ENCODE measurements at regions not wholly inside any gene's neighbourhood (a gene's known extent, or its start where the extent isn't known, plus 50 kb on each side); places are given as distances from the start of the nearest gene placed in this dataset.

DNA sequence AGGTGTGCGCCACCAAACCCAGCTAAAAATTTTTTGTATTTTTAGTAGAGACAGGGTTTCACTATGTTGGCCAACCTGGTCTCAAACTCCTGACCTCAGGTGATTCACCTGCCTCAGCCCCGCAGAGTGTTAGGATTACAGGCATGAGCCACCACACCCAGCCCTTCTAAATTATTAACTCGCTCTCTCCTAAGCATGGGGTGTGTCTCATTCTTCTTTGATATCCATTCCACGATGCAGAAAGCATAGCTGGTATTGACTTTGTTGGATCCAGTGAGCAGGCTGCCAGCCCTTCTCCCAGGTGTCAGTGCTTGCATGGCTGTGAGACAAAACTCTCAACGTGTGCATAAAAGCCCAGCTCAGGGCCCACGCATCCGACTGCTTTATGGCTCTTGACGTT, 254.1 kb upstream of the PFKP start:
- Histone ChIP-seq H3K27ac (ENCODE audit: insufficient read depth, low read length, poor library complexity, severe bottlenecking) (no peak overlapping the region), H3K4me3 (ENCODE audit: low read depth, low read length) (no peak overlapping the region), H3K36me3 (ENCODE audit: control insufficient read depth, insufficient read depth, low read length) (no peaks in the 10 kb centered on the region), H3K9me3 (ENCODE audit: control insufficient read depth in 2 of 2, low read length in 2 of 2) (no peaks in the 10 kb centered on the region), H3K4me1 (ENCODE audit: control insufficient read depth, insufficient read depth, low read length, poor library complexity, severe bottlenecking) (no peaks in the 10 kb centered on the region), H3K27me3 (ENCODE audit: control insufficient read depth, insufficient read depth, low read length) (no peaks in the 10 kb centered on the region)
- no peak overlapping the region for H3K27ac Mint-ChIP-seq
- no peak overlapping the region for H3K4me3 Mint-ChIP-seq
- peaks cover 0 to 5% (median 2%) of the 10 kb centered on the region in 7 donors for H3K9me3 Mint-ChIP-seq
- no peak for DNase-seq
- H3K36me3 Mint-ChIP-seq: no peaks in the 10 kb centered on the region
- no peaks in the 10 kb centered on the region for H3K4me1 Mint-ChIP-seq
- ATAC-seq (ENCODE audit: low read depth in 2 of 2): no peak
- H3K27me3 Mint-ChIP-seq: no peaks in the 10 kb centered on the region

GRCh38 chr10:2812631-2813030, 254.7 kb upstream of the PFKP start:
- no peak for DNase-seq
- Mint-ChIP-seq H3K4me1 (no peaks in the 10 kb centered on the region), H3K36me3 (no peaks in the 10 kb centered on the region), H3K27ac (no peak overlapping the region), H3K27me3 (no peaks in the 10 kb centered on the region), H3K9me3 (peaks cover 0 to 6% (median 2%) of the 10 kb centered on the region in 7 donors), H3K4me3 (no peak overlapping the region)
- no peaks in the 10 kb centered on the region for H3K4me1 ChIP-seq (ENCODE audit: control insufficient read depth, insufficient read depth, low read length, poor library complexity, severe bottlenecking)
- H3K4me3 ChIP-seq (ENCODE audit: low read depth, low read length): no peak overlapping the region
- no peaks in the 10 kb centered on the region for H3K36me3 ChIP-seq (ENCODE audit: control insufficient read depth, insufficient read depth, low read length)
- H3K27me3 ChIP-seq (ENCODE audit: control insufficient read depth, insufficient read depth, low read length): no peaks in the 10 kb centered on the region
- ATAC-seq (ENCODE audit: low read depth in 2 of 2): no peak
- no peaks in the 10 kb centered on the region for H3K9me3 ChIP-seq (ENCODE audit: control insufficient read depth in 2 of 2, low read length in 2 of 2)
- no peak overlapping the region for H3K27ac ChIP-seq (ENCODE audit: insufficient read depth, low read length, poor library complexity, severe bottlenecking)

- peaks cover 0 to 3% of the 10 kb centered on the region in 2 experiments for H3K9me3 ChIP-seq (ENCODE audit: control insufficient read depth in 2 of 2, low read length in 2 of 2)
- H3K4me3 ChIP-seq (ENCODE audit: low read depth, low read length): no peak overlapping the region
- no peaks in the 10 kb centered on the region for H3K4me1 ChIP-seq (ENCODE audit: control insufficient read depth, insufficient read depth, low read length, poor library complexity, severe bottlenecking)
- H3K9me3 Mint-ChIP-seq: peaks cover 0 to 10% (median 3%) of the 10 kb centered on the region in 7 donors
- ATAC-seq (ENCODE audit: low read depth in 2 of 2) (no peak), DNase-seq (no peak)
- H3K27me3 ChIP-seq (ENCODE audit: control insufficient read depth, insufficient read depth, low read length): peaks cover 2% of the 10 kb centered on the region
- H3K4me3 Mint-ChIP-seq: no peak overlapping the region
- H3K27ac ChIP-seq (ENCODE audit: insufficient read depth, low read length, poor library complexity, severe bottlenecking): no peak overlapping the region
- H3K27ac Mint-ChIP-seq: no peak overlapping the region
- no peaks in the 10 kb centered on the region for H3K36me3 ChIP-seq (ENCODE audit: control insufficient read depth, insufficient read depth, low read length)
- no peaks in the 10 kb centered on the region for H3K36me3 Mint-ChIP-seq
- H3K4me1 Mint-ChIP-seq: no peaks in the 10 kb centered on the region
- H3K27me3 Mint-ChIP-seq: peaks cover 18% of the 10 kb centered on the region
Observed at GRCh38 chr10:2800178-2800577, 267.2 kb upstream of the PFKP start.

DNA sequence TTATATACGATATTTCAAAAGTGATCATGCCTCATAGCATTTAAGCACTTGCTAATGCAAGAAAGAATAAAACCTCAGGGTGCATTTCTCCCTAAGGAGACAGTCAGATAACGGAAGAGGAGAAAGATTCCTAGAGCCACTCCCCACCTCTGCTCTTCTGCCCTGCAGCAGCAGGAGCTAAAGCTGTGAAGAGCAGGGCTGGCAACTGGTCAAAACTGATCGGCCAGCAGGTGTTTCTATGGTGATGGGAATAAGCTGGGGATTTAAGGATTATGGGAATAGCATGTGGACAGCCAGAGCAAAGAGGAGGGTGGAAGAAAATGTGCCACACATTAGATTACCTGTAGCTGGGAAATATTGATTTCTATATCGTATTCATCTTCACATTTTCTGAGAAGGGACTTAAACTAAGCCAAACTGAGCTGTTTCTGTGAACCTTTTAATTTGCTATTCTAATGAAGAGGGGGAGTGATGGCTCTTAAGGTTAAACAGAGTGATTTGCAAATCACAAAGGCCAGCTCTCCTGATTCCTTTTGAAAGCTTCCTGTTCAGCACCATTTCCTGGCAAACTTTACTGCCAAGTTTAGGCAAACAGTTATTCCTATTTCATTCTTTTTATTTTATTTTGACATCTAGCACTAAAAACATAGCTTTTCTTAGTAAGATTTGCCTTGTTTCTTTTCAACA, 268.9 kb upstream of the PFKP start:
- peaks cover 0 to 11% (median 3%) of the 10 kb centered on the region in 7 donors for H3K9me3 Mint-ChIP-seq
- Histone ChIP-seq H3K27ac (ENCODE audit: insufficient read depth, low read length, poor library complexity, severe bottlenecking) (no peak overlapping the region), H3K9me3 (ENCODE audit: control insufficient read depth in 2 of 2, low read length in 2 of 2) (peaks cover 0 to 3% of the 10 kb centered on the region in 2 experiments), H3K4me3 (ENCODE audit: low read depth, low read length) (no peak overlapping the region), H3K36me3 (ENCODE audit: control insufficient read depth, insufficient read depth, low read length) (no peaks in the 10 kb centered on the region), H3K27me3 (ENCODE audit: control insufficient read depth, insufficient read depth, low read length) (peaks cover 2% of the 10 kb centered on the region), H3K4me1 (ENCODE audit: control insufficient read depth, insufficient read depth, low read length, poor library complexity, severe bottlenecking) (no peaks in the 10 kb centered on the region)
- H3K4me1 Mint-ChIP-seq: no peaks in the 10 kb centered on the region
- no peak overlapping the region for H3K4me3 Mint-ChIP-seq
- DNase-seq (no peak), ATAC-seq (ENCODE audit: low read depth in 2 of 2) (no peak)
- H3K27ac Mint-ChIP-seq: no peak overlapping the region
- no peaks in the 10 kb centered on the region for H3K36me3 Mint-ChIP-seq
- peaks cover 9% of the 10 kb centered on the region for H3K27me3 Mint-ChIP-seq

DNA sequence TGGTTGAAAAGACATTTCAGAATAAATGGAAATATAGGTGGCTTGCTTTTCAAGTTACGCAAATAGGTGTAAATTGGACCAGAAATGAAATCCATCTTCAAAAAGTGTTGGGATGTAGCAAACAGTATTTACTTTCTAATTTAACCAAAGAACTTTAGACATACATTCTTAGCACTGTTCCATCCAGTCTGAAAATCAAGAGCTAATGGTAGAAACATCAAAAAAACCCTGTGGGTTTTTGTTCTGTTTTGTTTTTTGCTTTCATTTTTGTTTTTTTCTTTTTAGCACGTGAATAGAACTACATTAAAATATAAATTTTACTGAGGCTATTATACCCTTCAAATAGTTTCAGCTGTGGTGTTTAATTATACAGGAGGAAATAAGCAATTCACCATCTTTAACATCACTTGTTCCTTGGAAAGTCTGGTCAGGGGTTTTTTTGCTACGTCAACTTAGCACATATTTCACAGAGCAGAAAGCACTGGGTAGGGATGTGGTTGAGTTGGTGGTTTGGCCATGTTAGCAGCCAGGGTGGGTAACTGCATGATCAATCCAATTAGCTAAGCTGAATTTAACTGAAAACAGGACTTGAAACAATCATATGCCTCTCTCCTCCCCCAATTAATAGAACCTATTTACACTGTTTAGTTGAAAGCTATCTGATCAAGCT, 275.4 kb upstream of the PFKP start:
- H3K27me3 Mint-ChIP-seq: no peaks in the 10 kb centered on the region
- Histone ChIP-seq H3K9me3 (ENCODE audit: control insufficient read depth in 2 of 2, low read length in 2 of 2) (peaks cover 0 to 3% of the 10 kb centered on the region in 2 experiments), H3K36me3 (ENCODE audit: control insufficient read depth, insufficient read depth, low read length) (no peaks in the 10 kb centered on the region), H3K4me3 (ENCODE audit: low read depth, low read length) (no peak overlapping the region), H3K27ac (ENCODE audit: insufficient read depth, low read length, poor library complexity, severe bottlenecking) (no peak overlapping the region), H3K27me3 (ENCODE audit: control insufficient read depth, insufficient read depth, low read length) (no peaks in the 10 kb centered on the region), H3K4me1 (ENCODE audit: control insufficient read depth, insufficient read depth, low read length, poor library complexity, severe bottlenecking) (no peaks in the 10 kb centered on the region)
- ATAC-seq (ENCODE audit: low read depth in 2 of 2): no peak
- peaks cover 0 to 15% (median 2%) of the 10 kb centered on the region in 4 donors for H3K4me1 Mint-ChIP-seq
- DNase-seq: peak in 2 of 3 donors; percentile 4 to 40
- H3K27ac Mint-ChIP-seq: peak overlapping the region in 1 of 3 donors; percentile 13
- H3K4me3 Mint-ChIP-seq: peak overlapping the region in 3 of 4 donors; percentile 13 to 54 (median 20)
- H3K36me3 Mint-ChIP-seq: no peaks in the 10 kb centered on the region
- peaks cover 0 to 11% (median 4%) of the 10 kb centered on the region in 7 donors for H3K9me3 Mint-ChIP-seq

- Mint-ChIP-seq H3K4me3 (peak overlapping the region in 1 of 4 donors; percentile 38), H3K36me3 (no peaks in the 10 kb centered on the region), H3K27ac (no peak overlapping the region), H3K27me3 (no peaks in the 10 kb centered on the region), H3K9me3 (peaks cover 0 to 12% (median 4%) of the 10 kb centered on the region in 7 donors), H3K4me1 (peaks cover 0 to 15% (median 2%) of the 10 kb centered on the region in 4 donors)
- ATAC-seq (ENCODE audit: low read depth in 2 of 2) (no peak), DNase-seq (no peak)
- Histone ChIP-seq H3K4me1 (ENCODE audit: control insufficient read depth, insufficient read depth, low read length, poor library complexity, severe bottlenecking) (no peaks in the 10 kb centered on the region), H3K27ac (ENCODE audit: insufficient read depth, low read length, poor library complexity, severe bottlenecking) (no peak overlapping the region), H3K9me3 (ENCODE audit: control insufficient read depth in 2 of 2, low read length in 2 of 2) (no peaks in the 10 kb centered on the region), H3K4me3 (ENCODE audit: low read depth, low read length) (no peak overlapping the region), H3K36me3 (ENCODE audit: control insufficient read depth, insufficient read depth, low read length) (no peaks in the 10 kb centered on the region), H3K27me3 (ENCODE audit: control insufficient read depth, insufficient read depth, low read length) (no peaks in the 10 kb centered on the region)
Observed at GRCh38 chr10:2790396-2791188, 276.8 kb upstream of the PFKP start.

DNA sequence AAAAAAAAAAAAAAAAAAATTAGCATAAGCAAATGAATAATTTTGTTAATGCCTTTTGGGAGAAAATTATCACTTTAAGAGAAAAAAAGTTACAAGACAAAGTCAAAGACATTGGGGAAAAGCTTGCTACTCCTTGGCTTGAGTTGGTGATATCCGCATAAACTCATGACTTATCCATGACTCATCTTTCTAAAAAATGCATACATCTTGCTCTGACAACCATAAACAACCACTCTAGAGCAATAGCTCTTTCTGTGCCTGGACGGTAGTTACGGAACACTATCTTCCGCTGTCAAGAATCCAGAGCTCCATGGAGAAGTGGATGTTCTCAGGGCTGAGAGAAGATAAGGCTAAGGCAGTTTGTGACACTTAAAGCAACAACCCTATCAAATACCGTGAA, 281.1 kb upstream of the PFKP start:
- Mint-ChIP-seq H3K27ac (no peak overlapping the region), H3K36me3 (no peaks in the 10 kb centered on the region), H3K9me3 (peaks cover 0 to 7% (median 0%) of the 10 kb centered on the region in 7 donors), H3K4me1 (peaks cover 0 to 2% (median 0%) of the 10 kb centered on the region in 4 donors), H3K4me3 (no peak overlapping the region), H3K27me3 (peaks cover 5% of the 10 kb centered on the region)
- DNase-seq (no peak), ATAC-seq (ENCODE audit: low read depth in 2 of 2) (no peak)
- Histone ChIP-seq H3K4me3 (ENCODE audit: low read depth, low read length) (no peak overlapping the region), H3K36me3 (ENCODE audit: control insufficient read depth, insufficient read depth, low read length) (no peaks in the 10 kb centered on the region), H3K27ac (ENCODE audit: insufficient read depth, low read length, poor library complexity, severe bottlenecking) (no peak overlapping the region), H3K27me3 (ENCODE audit: control insufficient read depth, insufficient read depth, low read length) (no peaks in the 10 kb centered on the region), H3K4me1 (ENCODE audit: control insufficient read depth, insufficient read depth, low read length, poor library complexity, severe bottlenecking) (no peaks in the 10 kb centered on the region), H3K9me3 (ENCODE audit: control insufficient read depth in 2 of 2, low read length in 2 of 2) (no peaks in the 10 kb centered on the region)
